NCI-H2107 treated with DMSO at 0.1 percent for 48 hours (cell line): ENCODE measurements at regions not wholly inside any gene's neighbourhood (a gene's known extent, or its start where the extent isn't known, plus 50 kb on each side); places are given as distances from the start of the nearest gene placed in this dataset.
A peak's percentile ranks its signal among the peaks of the same experiment; 100 is the strongest.
"Not testable (repeated sequence)": the region's sequence is repeated elsewhere in the genome, so short reads cannot be mapped to it uniquely, and the experiment has no call there.

ENCODE experiments used
- DNase-seq: peaks from one replicate; lab custom pipeline; 2025; ENCODE audit not compliant: unreplicated experiment; lab: John Stamatoyannopoulos, UW

- not testable (repeated sequence) for DNase-seq
Measured at GRCh38 chr1:147348592-147348991, 106.1 kb downstream of the CHD1L start.

- DNase-seq: no peak
Measured at GRCh38 chr1:147349533-147349932, 107.0 kb downstream of the CHD1L start.

GRCh38 chr1:147351140-147351835, 108.8 kb downstream of the CHD1L start:
- DNase-seq: no peak

- DNase-seq: no peak
Measured at GRCh38 chr1:147377263-147378246, 135.1 kb downstream of the CHD1L start.

GRCh38 chr1:147379889-147380288, 137.4 kb downstream of the CHD1L start:
- DNase-seq: no peak

DNA sequence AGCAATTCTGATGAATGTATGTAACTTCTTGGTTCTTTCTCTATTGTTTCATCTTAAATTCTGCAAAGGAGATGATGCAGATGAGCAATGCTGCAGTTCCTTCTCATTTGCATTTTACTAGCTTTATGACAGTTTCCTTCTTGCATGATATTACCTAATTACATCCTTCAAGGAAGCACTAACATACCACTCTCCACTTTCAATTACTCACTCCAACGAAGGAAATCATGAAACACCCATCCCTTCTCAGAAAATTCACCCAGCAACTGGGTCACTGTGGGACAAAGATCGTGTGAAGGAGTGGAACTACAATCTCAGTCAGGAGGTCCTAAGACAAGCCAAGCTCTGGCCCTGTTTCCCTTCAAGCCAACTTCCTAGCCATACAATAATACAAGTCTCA, 142.3 kb downstream of the CHD1L start:
- DNase-seq: no peak

- DNase-seq: no peak
Measured at GRCh38 chr1:147388969-147389368, 146.5 kb downstream of the CHD1L start.

GRCh38 chr1:147389532-147390184, 147.2 kb downstream of the CHD1L start:
- peak; percentile 45 for DNase-seq

DNA sequence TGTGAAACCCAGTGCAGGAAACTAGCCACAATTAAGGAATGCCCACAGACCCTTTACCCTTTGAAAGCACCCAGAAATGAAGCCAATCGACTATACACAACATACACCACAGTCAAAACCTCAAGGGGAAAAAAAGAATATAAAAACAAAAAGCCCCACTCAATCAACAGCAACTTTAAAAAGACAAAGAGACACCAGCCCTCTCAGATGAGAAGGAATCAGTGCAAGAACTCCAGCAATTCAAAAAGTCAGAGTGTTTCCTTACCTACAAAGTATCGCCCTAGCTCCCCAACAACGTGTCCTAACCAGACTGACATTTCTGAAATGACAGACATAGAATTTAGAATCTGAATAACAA, 147.7 kb downstream of the CHD1L start:
- DNase-seq: no peak

GRCh38 chr1:147391114-147391513, 148.6 kb downstream of the CHD1L start:
- DNase-seq: no peak

DNA sequence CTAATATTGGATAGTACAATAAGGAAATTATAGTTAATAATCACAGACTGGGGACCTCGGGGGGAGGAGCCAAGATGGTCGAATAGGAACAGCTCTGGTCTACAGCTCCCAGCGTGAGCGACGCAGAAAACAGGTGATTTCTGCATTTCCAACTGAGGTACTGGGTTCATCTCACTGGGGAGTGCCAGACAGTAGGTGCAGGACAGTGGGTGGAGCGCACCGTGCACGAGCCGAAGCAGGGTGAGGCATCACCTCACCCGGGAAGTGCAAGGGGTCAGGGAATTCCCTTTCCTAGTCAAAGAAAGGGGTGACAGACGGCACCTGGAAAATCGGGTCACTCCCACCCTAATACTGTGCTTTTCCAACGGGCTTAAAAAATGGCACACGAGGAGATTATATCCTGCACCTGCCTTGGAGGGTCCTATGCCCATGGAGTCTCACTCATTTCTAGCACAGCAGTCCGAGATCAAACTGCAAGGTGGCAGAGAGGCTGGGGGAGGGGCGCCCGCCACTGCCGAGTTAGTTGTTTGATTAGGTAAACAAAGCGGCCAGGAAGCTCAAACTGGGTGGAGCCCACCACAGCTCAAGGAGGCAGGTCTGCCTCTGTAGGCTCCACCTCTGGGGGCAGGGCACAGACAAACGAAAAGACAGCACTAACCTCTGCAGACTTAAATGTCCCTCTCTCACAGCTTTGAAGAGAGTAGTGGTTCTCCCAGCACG, 138.8 kb upstream of the BCL9 start:
- DNase-seq: not testable (repeated sequence)

- DNase-seq: not testable (repeated sequence)
Measured at GRCh38 chr1:147404344-147404743, 137.0 kb upstream of the BCL9 start.

DNA sequence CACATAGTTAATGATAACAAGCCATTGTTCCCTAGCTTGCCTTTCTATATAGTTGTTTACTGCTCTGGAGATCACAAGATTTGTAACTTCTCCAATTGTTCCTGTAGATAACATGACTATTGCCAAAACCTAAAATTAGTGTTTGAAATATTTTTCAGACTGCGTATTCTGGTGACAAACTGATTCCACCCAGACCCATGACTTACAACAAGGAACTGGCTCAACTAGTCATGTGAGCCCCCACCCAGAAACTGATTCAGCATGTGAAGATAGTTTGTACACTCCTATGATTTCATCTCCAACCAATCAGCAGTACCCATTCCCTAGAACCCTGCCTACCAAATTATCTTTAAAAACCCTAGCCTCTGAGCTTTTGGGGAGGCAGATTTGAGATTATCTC, 131.4 kb upstream of the BCL9 start:
- no peak for DNase-seq

DNA sequence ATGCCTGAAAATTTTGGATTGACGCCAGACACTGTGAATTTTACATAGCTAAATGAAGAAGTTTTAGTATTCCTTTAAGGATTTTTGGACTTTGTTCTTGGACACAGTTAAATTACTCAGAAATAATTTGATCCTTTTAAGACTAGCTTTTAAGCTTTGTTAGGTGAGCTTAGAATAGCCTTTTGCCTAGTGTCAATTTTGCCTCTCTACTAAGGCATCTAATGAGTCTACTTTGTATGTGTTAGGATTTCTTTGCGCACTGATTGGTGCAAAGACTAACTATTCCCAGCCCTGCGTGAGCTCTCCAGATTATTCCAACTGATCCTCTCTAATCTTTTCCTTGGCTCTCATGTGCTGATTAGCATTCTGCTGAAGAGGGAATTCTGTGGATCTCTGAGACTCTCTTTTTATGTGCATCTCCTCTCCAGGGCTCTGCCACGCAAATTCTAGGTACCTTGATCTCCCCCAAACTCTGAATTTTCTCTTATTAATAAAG, 128.1 kb upstream of the BCL9 start:
- no peak for DNase-seq

- no peak for DNase-seq
Measured at GRCh38 chr1:147414505-147415163, 126.7 kb upstream of the BCL9 start.

- no peak for DNase-seq
Measured at GRCh38 chr1:147417024-147417423, 124.3 kb upstream of the BCL9 start.

DNA sequence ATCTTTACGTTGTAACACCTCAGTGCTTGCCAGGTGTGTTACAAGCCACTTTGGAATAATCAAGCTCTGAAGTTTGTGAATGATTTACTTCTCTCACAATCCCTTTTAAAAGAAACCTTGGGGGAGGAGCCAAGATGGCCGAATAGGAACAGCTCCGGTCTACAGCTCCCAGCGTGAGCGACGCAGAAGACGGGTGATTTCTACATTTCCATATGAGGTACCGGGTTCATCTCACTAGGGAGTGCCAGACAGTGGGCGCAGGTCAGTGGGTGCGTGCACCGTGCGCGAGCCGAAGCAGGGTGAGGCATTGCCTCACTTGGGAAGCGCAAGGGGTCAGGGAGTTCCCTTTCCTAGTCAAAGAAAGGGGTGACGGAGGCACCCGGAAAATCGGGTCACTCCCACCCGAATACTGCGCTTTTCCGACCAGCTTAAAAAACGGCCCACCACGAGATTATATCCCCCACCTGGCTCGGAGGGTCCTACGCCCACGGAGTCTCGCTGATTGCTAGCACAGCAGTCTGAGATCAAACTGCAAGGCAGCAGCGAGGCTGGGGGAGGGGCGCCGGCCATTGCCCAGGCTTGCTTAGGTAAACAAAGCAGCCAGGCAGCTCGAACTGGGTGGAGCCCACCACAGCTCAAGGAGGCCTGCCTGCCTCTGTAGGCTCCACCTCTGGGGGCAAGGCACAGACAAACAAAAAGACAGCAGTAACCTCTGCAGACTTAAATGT, 118.0 kb upstream of the BCL9 start:
- DNase-seq: not testable (repeated sequence)

DNA sequence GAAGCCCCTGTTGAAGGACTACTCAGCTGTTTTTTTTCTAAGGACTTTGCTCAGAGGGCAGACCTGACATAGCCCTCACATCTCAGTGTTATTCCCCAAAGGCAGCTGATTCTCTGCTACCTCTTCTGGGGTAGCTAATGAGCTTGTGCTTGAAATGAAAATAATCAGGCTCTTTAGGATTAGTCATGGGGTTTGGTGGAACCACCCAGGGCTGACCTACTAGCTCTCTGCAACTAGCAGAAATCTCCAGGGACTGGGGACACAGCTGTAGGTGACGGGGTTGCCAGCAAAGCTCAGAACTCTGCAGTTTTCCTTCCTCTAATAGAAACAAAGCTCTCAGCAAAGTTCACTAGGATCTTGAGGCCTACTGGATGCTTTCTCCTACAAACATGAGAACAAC, 106.4 kb upstream of the BCL9 start:
- no peak for DNase-seq

DNA sequence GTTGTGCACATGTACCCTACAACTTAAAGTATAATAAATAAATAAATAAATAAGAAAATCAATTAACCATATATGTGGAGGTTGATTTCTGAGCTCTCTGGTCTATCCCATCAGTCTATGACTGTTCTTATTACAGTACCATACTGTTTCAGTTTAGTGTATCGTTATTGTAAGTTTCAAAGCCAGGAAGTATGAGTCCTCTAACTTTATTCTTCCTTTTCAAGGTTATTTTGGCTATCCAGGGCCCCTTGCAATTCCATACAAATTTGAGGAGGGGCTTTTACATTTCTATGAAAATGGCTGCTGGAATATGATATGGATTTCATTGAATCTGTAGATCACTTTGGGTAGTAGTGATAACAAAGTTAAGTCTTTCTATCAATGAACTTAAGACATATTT, 96.9 kb upstream of the BCL9 start:
- DNase-seq: no peak

DNA sequence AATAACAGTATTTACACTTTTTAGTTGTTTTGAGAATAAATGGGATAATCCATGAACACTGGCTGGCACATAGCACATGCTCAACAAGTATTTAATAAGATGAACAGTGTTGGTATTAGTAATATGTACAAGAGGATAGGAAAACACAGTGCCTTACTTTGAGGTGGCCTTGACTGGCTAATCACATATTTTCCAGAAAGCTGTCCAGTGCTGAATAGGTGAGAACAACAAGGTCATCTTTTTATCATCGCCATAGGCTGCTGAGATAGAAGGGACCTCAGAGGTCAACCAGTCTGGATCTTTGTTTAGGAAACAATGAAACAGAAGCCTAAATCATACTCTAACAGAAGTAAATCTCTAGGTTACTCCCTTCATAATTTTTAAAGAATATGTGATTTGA, 89.7 kb upstream of the BCL9 start:
- DNase-seq: no peak
